Duodenal mucosa (tissue), 2 donors: ENCODE measurements at regions not wholly inside any gene's neighbourhood (a gene's known extent, or its start where the extent isn't known, plus 50 kb on each side); places are given as distances from the start of the nearest gene placed in this dataset.

Source experiments
- H3K27ac ChIP-seq: one replicate; pipeline ENCODE4 v1.7.0; 2013; ENCODE audit warnings: low read depth, low read length
- H3K27me3 ChIP-seq, 2 donors: one replicate each; pipeline ENCODE4 v1.7.0; 2013; ENCODE audit warnings: low read length in 2 of 2, control low read depth in 1 of 2; ENCODE audit not compliant: insufficient read depth in 2 of 2, control insufficient read depth in 1 of 2
- H3K36me3 ChIP-seq, 2 donors: one replicate each; pipeline ENCODE4 v1.7.0; 2013; ENCODE audit warnings: low read length in 2 of 2, control low read depth in 1 of 2; ENCODE audit not compliant: insufficient read depth in 2 of 2, control insufficient read depth in 1 of 2
- H3K4me1 ChIP-seq, 2 donors: one replicate each; pipeline ENCODE4 v1.7.0; 2013; ENCODE audit warnings: low read length in 2 of 2, control low read depth in 1 of 2; ENCODE audit not compliant: insufficient read depth in 2 of 2, control insufficient read depth in 1 of 2
- H3K4me3 ChIP-seq, 2 donors: one replicate each; pipeline ENCODE4 v1.7.0; 2013; ENCODE audit warnings: low read length in 2 of 2, low read depth in 1 of 2
- H3K9ac ChIP-seq, 2 donors: one replicate each; pipeline ENCODE4 v1.7.0; 2013; ENCODE audit warnings: low read length in 2 of 2, low read depth in 1 of 2
- H3K9me3 ChIP-seq, 2 donors: one replicate each; pipeline ENCODE4 v1.7.0; 2013; ENCODE audit warnings: low read length in 2 of 2, control low read depth in 1 of 2; ENCODE audit not compliant: control insufficient read depth in 1 of 2

DNA sequence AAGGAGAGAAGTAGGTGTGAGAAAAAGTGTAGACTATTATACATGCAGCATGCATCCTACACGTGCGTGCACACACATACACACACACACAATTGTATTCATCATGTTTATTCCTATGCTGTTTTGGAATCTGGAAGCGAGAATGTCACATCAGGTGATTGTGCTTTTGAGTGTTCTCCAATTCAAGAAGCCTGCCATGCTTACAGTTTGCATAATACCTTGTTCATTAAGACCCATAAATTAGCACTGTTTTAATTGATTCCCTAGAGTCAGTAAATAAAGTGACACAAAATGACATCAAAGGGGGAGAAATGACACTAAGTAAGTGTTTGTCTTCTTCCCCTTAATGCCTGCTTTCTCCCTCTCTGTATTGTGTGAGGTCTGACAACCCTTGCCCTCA, 336.1 kb upstream of the IGFBP7 start:
- no peaks in the 10 kb centered on the region for H3K27me3 ChIP-seq
- no peaks in the 10 kb centered on the region for H3K4me1 ChIP-seq

DNA sequence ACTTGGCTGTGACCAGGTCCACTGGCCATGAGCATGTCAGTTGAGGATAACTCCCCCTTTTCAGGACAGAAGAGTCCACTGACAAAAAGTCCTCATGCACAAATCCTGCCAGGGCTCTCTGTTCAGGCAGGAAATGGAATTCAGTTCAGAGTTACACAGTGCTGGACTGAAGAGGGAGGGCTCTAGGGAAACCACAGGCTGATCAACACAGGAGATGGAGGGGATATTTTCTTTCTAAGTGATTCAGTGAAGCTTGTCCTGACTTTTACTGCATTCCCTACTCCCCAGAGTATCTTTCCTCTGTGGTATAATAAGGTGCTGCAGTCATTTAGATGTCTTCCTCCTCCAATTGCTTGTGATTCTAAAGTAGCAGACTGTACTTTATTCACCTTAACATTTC, 335.5 kb upstream of the IGFBP7 start:
- Histone ChIP-seq H3K36me3 (no peaks in the 10 kb centered on the region), H3K9ac (no peak overlapping the region), H3K9me3 (no peaks in the 10 kb centered on the region), H3K27ac (no peak overlapping the region), H3K4me3 (no peak overlapping the region), H3K4me1 (no peaks in the 10 kb centered on the region), H3K27me3 (no peaks in the 10 kb centered on the region)

More for the DNA sequence above, 336.1 kb upstream of the IGFBP7 start:
- Histone ChIP-seq H3K36me3 (no peaks in the 10 kb centered on the region), H3K9ac (no peak overlapping the region), H3K9me3 (no peaks in the 10 kb centered on the region), H3K4me3 (no peak overlapping the region), H3K27ac (no peak overlapping the region)

GRCh38 chr4:57444671-57445070, 334.5 kb upstream of the IGFBP7 start:
- no peaks in the 10 kb centered on the region for H3K9me3 ChIP-seq
- H3K4me3 ChIP-seq: no peak overlapping the region
- H3K27ac ChIP-seq: no peak overlapping the region
- H3K9ac ChIP-seq: no peak overlapping the region
- no peaks in the 10 kb centered on the region for H3K36me3 ChIP-seq
- H3K4me1 ChIP-seq: no peaks in the 10 kb centered on the region
- no peaks in the 10 kb centered on the region for H3K27me3 ChIP-seq

GRCh38 chr4:57443787-57444186, 333.6 kb upstream of the IGFBP7 start:
- H3K36me3 ChIP-seq: no peaks in the 10 kb centered on the region
- no peaks in the 10 kb centered on the region for H3K27me3 ChIP-seq
- no peak overlapping the region for H3K9ac ChIP-seq
- H3K4me3 ChIP-seq: no peak overlapping the region
- H3K27ac ChIP-seq: no peak overlapping the region
- no peaks in the 10 kb centered on the region for H3K4me1 ChIP-seq
- H3K9me3 ChIP-seq: no peaks in the 10 kb centered on the region

GRCh38 chr4:57443308-57443707, 333.1 kb upstream of the IGFBP7 start:
- Histone ChIP-seq H3K4me3 (no peak overlapping the region), H3K9ac (no peak overlapping the region), H3K36me3 (no peaks in the 10 kb centered on the region), H3K27me3 (no peaks in the 10 kb centered on the region), H3K4me1 (no peaks in the 10 kb centered on the region), H3K9me3 (no peaks in the 10 kb centered on the region), H3K27ac (no peak overlapping the region)

DNA sequence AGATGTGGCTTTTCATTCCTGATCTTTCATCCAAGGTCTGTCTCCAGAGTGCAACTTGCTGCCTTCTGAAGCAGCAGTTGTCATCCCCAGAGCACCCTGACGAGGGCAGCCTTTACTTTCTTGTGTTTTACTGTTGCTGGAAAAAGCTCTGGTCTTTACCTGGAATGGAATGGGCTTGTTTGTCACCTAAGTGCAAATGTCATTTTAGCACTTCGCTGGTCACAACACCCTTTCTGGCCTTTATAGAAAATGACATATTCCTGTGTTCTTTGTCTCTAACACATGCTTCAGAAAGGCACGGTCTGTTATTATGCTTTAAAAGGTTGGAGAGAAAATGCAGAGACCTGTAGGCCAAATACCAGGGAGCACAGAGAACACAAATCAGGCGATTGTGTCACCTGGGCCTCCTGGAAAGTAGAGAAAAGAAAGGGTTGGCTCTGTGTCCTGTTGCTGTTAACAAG, 332.7 kb upstream of the IGFBP7 start:
- H3K27me3 ChIP-seq: no peaks in the 10 kb centered on the region
- no peaks in the 10 kb centered on the region for H3K4me1 ChIP-seq
- no peak overlapping the region for H3K4me3 ChIP-seq
- H3K27ac ChIP-seq: no peak overlapping the region
- H3K36me3 ChIP-seq: no peaks in the 10 kb centered on the region
- no peak overlapping the region for H3K9ac ChIP-seq
- H3K9me3 ChIP-seq: no peaks in the 10 kb centered on the region

DNA sequence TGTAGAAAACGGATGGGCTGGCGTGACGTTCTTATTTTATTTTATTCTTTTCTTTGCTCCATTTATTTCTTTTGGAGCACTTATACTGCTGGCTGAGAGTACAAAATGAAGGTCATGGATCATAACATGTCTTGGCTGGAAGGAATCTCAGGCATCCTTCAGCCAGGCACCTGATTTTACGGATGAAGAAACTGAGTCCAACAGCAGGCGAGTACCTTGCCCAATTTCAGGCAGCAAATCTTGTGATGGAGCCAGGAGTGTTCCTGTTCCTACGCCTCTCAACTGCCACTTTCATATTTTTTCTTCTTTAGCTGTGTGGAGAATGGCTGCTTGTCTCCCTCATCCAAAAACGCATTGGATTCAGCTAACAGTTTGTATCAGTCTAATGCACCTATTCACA, 332.1 kb upstream of the IGFBP7 start:
- no peaks in the 10 kb centered on the region for H3K36me3 ChIP-seq
- no peak overlapping the region for H3K27ac ChIP-seq
- no peaks in the 10 kb centered on the region for H3K4me1 ChIP-seq
- H3K9me3 ChIP-seq: no peaks in the 10 kb centered on the region
- H3K4me3 ChIP-seq: no peak overlapping the region
- no peaks in the 10 kb centered on the region for H3K27me3 ChIP-seq
- no peak overlapping the region for H3K9ac ChIP-seq

DNA sequence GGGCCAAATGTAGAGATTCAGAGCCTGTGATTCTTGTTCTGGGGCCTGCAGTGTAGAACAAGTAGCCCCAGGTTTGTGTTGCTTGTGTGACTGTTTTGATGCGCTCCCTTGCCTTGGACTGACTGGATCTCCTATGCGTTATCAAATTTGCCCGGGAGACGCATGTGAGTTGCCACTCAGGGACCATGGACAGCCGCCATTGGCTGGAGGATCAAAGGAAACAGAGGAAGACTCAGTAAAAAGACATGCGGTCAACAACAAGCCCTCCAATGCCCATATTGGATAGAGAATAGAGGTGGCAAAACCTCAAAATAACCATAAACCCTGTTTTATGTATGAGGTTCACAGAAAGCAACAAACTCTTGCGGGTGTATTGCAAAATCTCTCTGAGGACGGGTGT, 327.5 kb upstream of the IGFBP7 start:
- Histone ChIP-seq H3K27ac (no peak overlapping the region), H3K27me3 (no peaks in the 10 kb centered on the region), H3K9ac (no peak overlapping the region), H3K9me3 (no peaks in the 10 kb centered on the region), H3K4me3 (no peak overlapping the region), H3K36me3 (no peaks in the 10 kb centered on the region), H3K4me1 (no peaks in the 10 kb centered on the region)

DNA sequence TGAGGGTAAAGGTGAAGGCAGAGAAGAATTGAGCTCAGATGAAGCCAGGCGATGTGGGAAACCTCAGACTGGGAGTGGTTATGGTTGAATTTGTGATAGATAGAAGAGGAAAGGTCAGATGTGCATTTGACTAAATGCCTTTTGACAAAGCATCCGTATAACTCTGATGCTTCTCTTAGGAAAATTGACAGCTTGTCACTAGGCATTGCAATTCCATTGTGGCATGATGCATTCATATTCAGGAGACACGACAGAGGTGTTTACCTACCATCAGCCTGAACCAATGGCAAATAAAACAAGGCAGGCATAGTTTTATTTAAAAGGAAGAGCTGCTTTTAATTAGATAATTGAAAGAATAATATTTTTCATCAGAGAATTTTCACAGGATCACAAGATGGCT, 325.1 kb upstream of the IGFBP7 start:
- Histone ChIP-seq H3K27me3 (no peaks in the 10 kb centered on the region), H3K4me1 (no peaks in the 10 kb centered on the region), H3K9me3 (no peaks in the 10 kb centered on the region), H3K4me3 (no peak overlapping the region), H3K36me3 (no peaks in the 10 kb centered on the region), H3K9ac (no peak overlapping the region), H3K27ac (no peak overlapping the region)

DNA sequence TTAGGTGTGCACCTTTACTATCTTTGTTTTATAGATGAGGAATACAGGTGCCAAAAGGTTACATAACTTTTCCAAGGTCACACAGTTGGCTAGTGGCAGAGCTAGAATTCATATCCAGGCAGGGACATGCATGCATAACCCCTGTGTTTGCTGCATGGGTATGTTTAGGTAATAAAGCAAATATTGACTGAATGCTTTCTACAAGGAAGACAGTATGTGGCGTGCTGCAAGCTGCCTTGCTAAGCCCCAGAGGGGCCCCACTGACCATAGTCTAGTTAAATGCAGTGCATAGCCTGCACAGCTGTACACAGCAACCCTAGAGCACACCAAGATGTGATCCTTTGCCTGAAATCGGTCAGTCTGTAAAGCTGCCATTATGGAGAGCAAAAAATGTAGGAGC, 320.5 kb upstream of the IGFBP7 start:
- Histone ChIP-seq H3K36me3 (no peaks in the 10 kb centered on the region), H3K27me3 (no peaks in the 10 kb centered on the region), H3K27ac (no peak overlapping the region), H3K4me3 (no peak overlapping the region), H3K4me1 (no peaks in the 10 kb centered on the region), H3K9ac (no peak overlapping the region), H3K9me3 (no peaks in the 10 kb centered on the region)

GRCh38 chr4:57426779-57427395, 316.7 kb upstream of the IGFBP7 start:
- Histone ChIP-seq H3K9me3 (no peaks in the 10 kb centered on the region), H3K27me3 (no peaks in the 10 kb centered on the region)

More at GRCh38 chr4:57426779-57427395, 316.7 kb upstream of the IGFBP7 start:
- Histone ChIP-seq H3K4me1 (no peaks in the 10 kb centered on the region), H3K9ac (no peak overlapping the region), H3K4me3 (no peak overlapping the region), H3K27ac (no peak overlapping the region), H3K36me3 (no peaks in the 10 kb centered on the region)
